GM12878 (cell line): ENCODE measurements at regions not wholly inside any gene's neighbourhood (a gene's known extent, or its start where the extent isn't known, plus 50 kb on each side); places are given as distances from the start of the nearest gene placed in this dataset.
"Not testable (repeated sequence)": the region's sequence is repeated elsewhere in the genome, so short reads cannot be mapped to it uniquely, and the experiment has no call there.

Experiments used
- ATAC-seq: fragments of 200-7000 bp; cut with Tn5 transposase; 3 replicates; pipeline ENCODE4 v1.9.1; 2020; ENCODE audit warnings: mild to moderate bottlenecking, moderate library complexity
- BruUV-seq: library from RNA; stranded (reverse); fragments of 400-500 nt; replicated peaks from 2 replicates; lab custom pipeline; 2021; lab: Mats Ljungman, UMichigan
- CTCF ChIA-PET: fragments of 300-600 bp; sonication (Branson Sonifier 250); formaldehyde crosslinking; extraction: SDS; loops from one replicate; lab custom pipeline; 2021; ENCODE audit warnings: inconsistent platforms; lab: Yijun Ruan, JAX
- POLR2A ChIA-PET: fragments of 350-600 bp; formaldehyde crosslinking; extraction: SDS; loops from one replicate; lab custom pipeline; 2021; ENCODE audit warnings: inconsistent platforms; lab: Charles Lee
- RAD21 ChIA-PET: fragments of 300-600 bp; sonication (Branson Sonifier 250); formaldehyde crosslinking; loops from one replicate; lab custom pipeline; 2023; ENCODE audit warnings: antibody characterized with exemption; ENCODE audit not compliant: unreplicated experiment; lab: Charles Lee
- SMC1A ChIA-PET: fragments of 300-600 bp; sonication (Branson Sonifier 250); formaldehyde crosslinking; loops from one replicate; lab custom pipeline; 2023; ENCODE audit not compliant: unreplicated experiment, uncharacterized antibody; lab: Charles Lee
- DNase-seq: peaks from one replicate; pipeline ENCODE4 v3.0.0-alpha.2; 2011; ENCODE audit warnings: low read depth, low spot score
- FAIRE-seq: peaks from 3 replicates; lab custom pipeline; 2011; peaks lifted over from hg19 to GRCh38; lab: Jason Lieb, UNC
- H2AFZ ChIP-seq: 2 replicates; pipeline ENCODE4 v1.6.0; 2011; ENCODE audit warnings: low read depth, low read length, control low read depth; ENCODE audit not compliant: control insufficient read depth
- H3K27ac ChIP-seq: 2 replicates; pipeline ENCODE4 v1.5.1; 2011; ENCODE audit warnings: control low read depth; ENCODE audit not compliant: control insufficient read depth, insufficient read depth
- H3K27me3 ChIP-seq, 2 experiments: replicated peaks in 1 of 2; 2 replicates each; pipeline versions ENCODE4 v1.6.0 to v1.6.1; 2011; ENCODE audit warnings: low read length in 1 of 2; ENCODE audit not compliant: control insufficient read depth in 2 of 2, insufficient read depth in 2 of 2
- H3K36me3 ChIP-seq, 2 experiments: 2 replicates each; pipeline ENCODE4 v1.5.1; 2011; ENCODE audit warnings: low read length in 1 of 2; ENCODE audit not compliant: control insufficient read depth in 2 of 2, insufficient read depth in 2 of 2
- H3K4me1 ChIP-seq: 2 replicates; pipeline ENCODE4 v1.6.1; 2011; ENCODE audit warnings: mild to moderate bottlenecking, low read length, moderate library complexity, mixed read lengths; ENCODE audit not compliant: control insufficient read depth, insufficient read depth
- H3K4me2 ChIP-seq: 2 replicates; pipeline ENCODE4 v1.6.0; 2011; ENCODE audit warnings: control low read depth; ENCODE audit not compliant: control insufficient read depth, insufficient read depth
- H3K4me3 ChIP-seq: fragments of 200-600 bp; sonication (generic); 2 replicates; pipeline ENCODE4 v1.5.1; 2016
- H3K79me2 ChIP-seq: 2 replicates; pipeline ENCODE4 v1.6.0; 2011; ENCODE audit warnings: low read length; ENCODE audit not compliant: control insufficient read depth, insufficient read depth
- H3K9ac ChIP-seq: 2 replicates; pipeline ENCODE4 v1.8.0; 2011; ENCODE audit warnings: low read length, control low read depth, mixed read lengths; ENCODE audit not compliant: control insufficient read depth, insufficient read depth
- H3K9me3 ChIP-seq: replicated peaks from 3 replicates; pipeline ENCODE4 v1.5.1; 2011; ENCODE audit warnings: mild to moderate bottlenecking, low read length; ENCODE audit not compliant: control insufficient read depth, insufficient read depth
- H4K20me1 ChIP-seq: 2 replicates; pipeline ENCODE4 v1.6.0; 2011; ENCODE audit not compliant: control insufficient read depth, insufficient read depth
- CBX5 ChIP-seq: sonication (generic); IDR thresholded peaks from 2 replicates; pipeline ENCODE4 v1.6.1; 2016; ENCODE audit warnings: low read depth, moderate library complexity, mild to moderate bottlenecking, inconsistent platforms
- HDAC6 ChIP-seq: fragments of 200-600 bp; sonication (generic); IDR thresholded peaks from one replicate; pipeline ENCODE4 v1.8.0; 2017; ENCODE audit warnings: antibody characterized with exemption; ENCODE audit not compliant: unreplicated experiment
- IRF4 ChIP-seq: IDR thresholded peaks from 2 replicates; pipeline ENCODE4 v1.6.1; 2011; ENCODE audit warnings: low read depth, low read length
- MYB ChIP-seq: fragments of 150-350 bp; IDR thresholded peaks from 2 replicates; pipeline ENCODE4 v1.6.1; 2014; ENCODE audit warnings: mild to moderate bottlenecking, low read depth, low read length, borderline replicate concordance
- RELB ChIP-seq: fragments of 450-650 bp; IDR thresholded peaks from 2 replicates; pipeline ENCODE4 v1.6.1; 2017; ENCODE audit warnings: low read depth, mild to moderate bottlenecking, moderate library complexity
- ZBTB11 ChIP-seq: fragments of 450-650 bp; formaldehyde crosslinking; IDR thresholded peaks from 2 replicates; pipeline ENCODE4 v1.5.0; 2022; ENCODE audit warnings: mild to moderate bottlenecking, missing genetic modification characterization
- WGBS: methylation state at CpG from one replicate; pipeline ENCODE4 v1.1.6; 2016; ENCODE audit warnings: low lambda C conversion rate; ENCODE audit not compliant: insufficient replicate concordance, insufficient coverage; ENCODE audit errors: missing lambda C conversion rate; 5-methylcytosine and 5-hydroxymethylcytosine counted together
- in situ Hi-C: fragments of 300-500 bp; cut with MboI; formaldehyde crosslinking; loops from 9 replicates; pipeline ENCODE4 v1.14.3; 2018; ENCODE audit warnings: mixed read lengths
- intact Hi-C: fragments of 100-400 bp; cut with micrococcal nuclease; formaldehyde crosslinking; loops from one replicate; pipeline ENCODE4 v1.14.2; 2022; ENCODE audit not compliant: unreplicated experiment

GRCh38 chr11:49533204-49533603, 324.8 kb upstream of the FOLH1 start (continued):
- TF ChIP-seq MYB (no peak), RELB (no peak), ZBTB11 (CRISPR knock-in tag) (no peak), HDAC6 (no peak), CBX5 (no peak), IRF4 (no peak)

GRCh38 chr11:49538927-49539326, 330.5 kb upstream of the FOLH1 start:
- H3K27ac ChIP-seq, SMC1A ChIA-PET, FAIRE-seq, H2AFZ ChIP-seq, H3K36me3 ChIP-seq, ATAC-seq, RAD21 ChIA-PET, in situ Hi-C loops, H3K4me3 ChIP-seq, POLR2A ChIA-PET, BruUV-seq, H3K79me2 ChIP-seq, H3K4me1 ChIP-seq, H3K4me2 ChIP-seq, intact Hi-C loops, H3K27me3 ChIP-seq, CTCF ChIA-PET, DNase-seq, H3K9me3 ChIP-seq, H3K9ac ChIP-seq, H4K20me1 ChIP-seq: not testable (repeated sequence)
- 9% methylated on average over 4 of the region's 4 CpGs for WGBS

GRCh38 chr11:49558261-49558847, 350.0 kb upstream of the FOLH1 start:
- H2AFZ ChIP-seq, SMC1A ChIA-PET, POLR2A ChIA-PET, H4K20me1 ChIP-seq, H3K4me2 ChIP-seq, ATAC-seq, H3K27me3 ChIP-seq, FAIRE-seq, H3K9ac ChIP-seq, BruUV-seq, H3K9me3 ChIP-seq, H3K36me3 ChIP-seq, H3K27ac ChIP-seq, H3K4me1 ChIP-seq, in situ Hi-C loops, DNase-seq, CTCF ChIA-PET, RAD21 ChIA-PET, H3K4me3 ChIP-seq, intact Hi-C loops, H3K79me2 ChIP-seq: not testable (repeated sequence)
- 64% methylated on average over 35 of the region's 42 CpGs for WGBS
